Thoracic aorta (tissue), 2 donors: ENCODE measurements at regions not wholly inside any gene's neighbourhood (a gene's known extent, or its start where the extent isn't known, plus 50 kb on each side); places are given as distances from the start of the nearest gene placed in this dataset.

Experiments
- ATAC-seq: fragments of 150-250 bp; one replicate; pipeline ENCODE4 v1.8.0; 2017; ENCODE audit warnings: low read depth; ENCODE audit not compliant: insufficient number of reproducible peaks, low FRiP score
- DNase-seq: peaks from one replicate; pipeline ENCODE4 v3.0.0-alpha.2; 2020; ENCODE audit warnings: low spot score
- H3K27ac ChIP-seq, 2 donors: fragments of 200-600 bp; sonication (generic); 1 replicate in 1 of 2; 2 replicates in 1 of 2; pipeline ENCODE4 v1.5.1; 2016; ENCODE audit warnings: mild to moderate bottlenecking in 2 of 2, moderate library complexity in 2 of 2
- H3K27me3 ChIP-seq: fragments of 200-600 bp; sonication (generic); replicated peaks from 2 replicates; pipeline ENCODE4 v1.6.0; 2016; ENCODE audit warnings: mild to moderate bottlenecking; ENCODE audit not compliant: insufficient read depth
- H3K36me3 ChIP-seq: fragments of 200-600 bp; sonication (generic); one replicate; pipeline ENCODE4 v1.5.1; 2016
- H3K4me1 ChIP-seq, 2 donors: fragments of 200-600 bp; sonication (generic); 1 replicate in 1 of 2; 2 replicates in 1 of 2; pipeline versions ENCODE4 v1.5.1 to v1.6.0; 2016; ENCODE audit warnings: low read depth in 2 of 2, mild to moderate bottlenecking in 1 of 2; ENCODE audit not compliant: control insufficient read depth in 1 of 2
- H3K4me3 ChIP-seq: fragments of 200-600 bp; sonication (generic); 2 replicates; pipeline ENCODE4 v1.5.1; 2016; ENCODE audit warnings: mild to moderate bottlenecking
- H3K9me3 ChIP-seq: fragments of 200-600 bp; sonication (generic); 2 replicates; pipeline ENCODE4 v1.5.1; 2016
- CTCF ChIP-seq: fragments of 200-600 bp; sonication (generic); IDR thresholded peaks from one replicate; pipeline ENCODE4 v1.5.1; 2019; ENCODE audit warnings: antibody characterized with exemption

- Histone ChIP-seq H3K4me3 (no peak overlapping the region), H3K4me1 (no peaks in the 10 kb centered on the region), H3K9me3 (no peaks in the 10 kb centered on the region), H3K36me3 (no peaks in the 10 kb centered on the region), H3K27me3 (no peaks in the 10 kb centered on the region), H3K27ac (no peak overlapping the region)
- ATAC-seq (no peak), DNase-seq (no peak)
- no peak for TF ChIP-seq CTCF
Observed at GRCh38 chr17:53907435-53907834, 84.7 kb downstream of the KIF2B start.

- ATAC-seq (no peak), DNase-seq (no peak)
- Histone ChIP-seq H3K36me3 (no peaks in the 10 kb centered on the region), H3K27ac (no peak overlapping the region), H3K9me3 (no peaks in the 10 kb centered on the region), H3K4me1 (no peaks in the 10 kb centered on the region), H3K4me3 (no peak overlapping the region), H3K27me3 (no peaks in the 10 kb centered on the region)
- no peak for TF ChIP-seq CTCF
Observed at GRCh38 chr17:53909802-53910201, 87.1 kb downstream of the KIF2B start.

- Histone ChIP-seq H3K4me3 (no peak overlapping the region), H3K27me3 (no peaks in the 10 kb centered on the region), H3K36me3 (no peaks in the 10 kb centered on the region), H3K4me1 (no peaks in the 10 kb centered on the region), H3K27ac (no peak overlapping the region), H3K9me3 (no peaks in the 10 kb centered on the region)
- TF ChIP-seq CTCF, result no peak
- ATAC-seq, result no peak
- no peak for DNase-seq
Observed at GRCh38 chr17:53912117-53912516, 89.4 kb downstream of the KIF2B start.

GRCh38 chr17:53919356-53919755 lies 96.6 kb downstream of the KIF2B start:
- no peak for TF ChIP-seq CTCF
- DNase-seq, result no peak
- no peak overlapping the region for H3K27ac ChIP-seq
- H3K36me3 ChIP-seq, result no peaks in the 10 kb centered on the region
- H3K4me3 ChIP-seq, result no peak overlapping the region
- H3K27me3 ChIP-seq, result no peaks in the 10 kb centered on the region
- no peaks in the 10 kb centered on the region for H3K9me3 ChIP-seq
- H3K4me1 ChIP-seq, result no peaks in the 10 kb centered on the region
- no peak for ATAC-seq

- Histone ChIP-seq H3K27me3 (no peaks in the 10 kb centered on the region), H3K27ac (no peak overlapping the region), H3K36me3 (no peaks in the 10 kb centered on the region), H3K4me1 (no peaks in the 10 kb centered on the region), H3K4me3 (no peak overlapping the region), H3K9me3 (no peaks in the 10 kb centered on the region)
- DNase-seq (no peak), ATAC-seq (no peak)
- no peak for TF ChIP-seq CTCF
Observed at GRCh38 chr17:53924530-53925455, 102.1 kb downstream of the KIF2B start.
